K562 (cell line): ENCODE measurements at regions not wholly inside any gene's neighbourhood (a gene's known extent, or its start where the extent isn't known, plus 50 kb on each side); places are given as distances from the start of the nearest gene placed in this dataset.

ENCODE experiments used
- ATAC-seq: fragments of 200-7000 bp; cut with Tn5 transposase; 3 replicates; pipeline ENCODE4 v1.9.1; 2020; ENCODE audit warnings: moderate library complexity
- BruUV-seq: library from RNA; stranded (reverse); fragments of 400-500 nt; replicated peaks from 2 replicates; lab custom pipeline; 2021; lab: Mats Ljungman, UMichigan
- CTCF ChIA-PET: fragments of 300-600 bp; formaldehyde crosslinking; extraction: SDS; loops from one replicate; lab custom pipeline; 2021; ENCODE audit warnings: low intra/inter-chr PET ratio; lab: Yijun Ruan, JAX
- POLR2A ChIA-PET: fragments of 300-600, 350-650 bp; sonication (Branson Sonifier 250); formaldehyde crosslinking; extraction: SDS; loops from one replicate; lab custom pipeline; 2021; ENCODE audit warnings: antibody characterized with exemption, inconsistent platforms; lab: Yijun Ruan, JAX
- DNase-seq, 4 experiments: peaks; one replicate each; pipeline versions ENCODE4 v3.0.0 to v3.0.0-alpha.2; 2011 to 2018; ENCODE audit warnings: low spot score in 3 of 4, mixed read lengths in 3 of 4; ENCODE audit errors: extremely low read depth in 1 of 4
- FAIRE-seq: peaks from 2 replicates; lab custom pipeline; 2011; peaks lifted over from hg19 to GRCh38; lab: Jason Lieb, UNC
- H2AFZ ChIP-seq: 2 replicates; pipeline ENCODE4 v1.6.0; 2011; ENCODE audit warnings: low read depth, low read length, control low read depth, inconsistent platforms
- H3K27ac ChIP-seq: fragments of 200-600 bp; 3 replicates; pipeline ENCODE4 v1.8.0; 2011; ENCODE audit warnings: low read depth, mild to moderate bottlenecking, control low read depth, inconsistent platforms, low read length, moderate library complexity, mixed read lengths; ENCODE audit errors: extremely low read depth
- H3K27me3 ChIP-seq, 2 experiments: fragments of 300-600 bp in 1 of 2; 2 replicates in 1 of 2; 3 replicates in 1 of 2; pipeline versions ENCODE4 v1.6.0 to v1.8.0; 2011; ENCODE audit warnings: inconsistent platforms in 2 of 2, low read length in 2 of 2, mild to moderate bottlenecking in 1 of 2, mixed read lengths in 1 of 2, moderate library complexity in 1 of 2; ENCODE audit not compliant: control insufficient read depth in 2 of 2, insufficient read depth in 2 of 2
- H3K36me3 ChIP-seq: fragments of 300-600 bp; 3 replicates; pipeline ENCODE4 v1.8.0; 2011; ENCODE audit warnings: mild to moderate bottlenecking, low read length, inconsistent platforms; ENCODE audit not compliant: control insufficient read depth, insufficient read depth
- H3K4me1 ChIP-seq, 2 experiments: fragments of 200-600 bp in 1 of 2; replicated peaks in 1 of 2; 2 replicates in 1 of 2; 3 replicates in 1 of 2; pipeline versions ENCODE4 v1.5.1 to v1.8.0; 2011; ENCODE audit warnings: inconsistent platforms in 2 of 2, low read length in 2 of 2, mild to moderate bottlenecking in 1 of 2, mixed read lengths in 1 of 2, moderate library complexity in 1 of 2; ENCODE audit not compliant: control insufficient read depth in 2 of 2, insufficient read depth in 2 of 2
- H3K4me2 ChIP-seq: 2 replicates; pipeline ENCODE4 v1.6.1; 2011; ENCODE audit warnings: low read length, control low read depth, inconsistent platforms, mixed read lengths; ENCODE audit not compliant: insufficient read depth
- H3K4me3 ChIP-seq: fragments of 200-600 bp; sonication (generic), shearing (Covaris generic); 2 replicates; pipeline ENCODE4 v1.5.1; 2016; ENCODE audit warnings: control low read depth, inconsistent platforms
- H3K79me2 ChIP-seq: fragments of 200-600 bp; 3 replicates; pipeline ENCODE4 v1.8.0; 2011; ENCODE audit warnings: low read length, inconsistent platforms; ENCODE audit not compliant: control insufficient read depth, insufficient read depth
- H3K9ac ChIP-seq, 2 experiments: 2 replicates each; pipeline versions ENCODE4 v1.6.0 to v1.6.1; 2011; ENCODE audit warnings: low read depth in 2 of 2, low read length in 2 of 2, control low read depth in 1 of 2, inconsistent platforms in 1 of 2, mild to moderate bottlenecking in 1 of 2, mixed read lengths in 1 of 2; ENCODE audit not compliant: insufficient read depth in 1 of 2
- H3K9me1 ChIP-seq: one replicate; pipeline ENCODE4 v1.6.0; 2011; ENCODE audit warnings: inconsistent platforms, mild to moderate bottlenecking, low read length, moderate library complexity; ENCODE audit not compliant: control insufficient read depth, insufficient read depth
- H3K9me3 ChIP-seq: replicated peaks from 2 replicates; pipeline ENCODE4 v1.5.1; 2011; ENCODE audit warnings: low read depth, low read length, inconsistent platforms; ENCODE audit not compliant: control insufficient read depth, insufficient read depth
- H4K20me1 ChIP-seq: replicated peaks from 2 replicates; pipeline ENCODE4 v1.6.1; 2011; ENCODE audit warnings: low read length, inconsistent platforms, mixed read lengths; ENCODE audit not compliant: control insufficient read depth, insufficient read depth
- CBX2 ChIP-seq: fragments of 200-600 bp; sonication (generic); IDR thresholded peaks from one replicate; pipeline ENCODE4 v1.6.1; 2012; ENCODE audit warnings: mild to moderate bottlenecking, low read length, inconsistent platforms; ENCODE audit not compliant: insufficient read depth, poor library complexity, severe bottlenecking
- HDAC6 ChIP-seq: IDR thresholded peaks from 2 replicates; pipeline ENCODE4 v1.6.1; 2012; ENCODE audit warnings: low read depth, mild to moderate bottlenecking, control low read depth, inconsistent platforms, low read length, moderate library complexity
- IRF2 ChIP-seq: sonication (generic); formaldehyde crosslinking; IDR thresholded peaks from 2 replicates; pipeline ENCODE4 v1.8.1; 2022; ENCODE audit warnings: mild to moderate bottlenecking, missing genetic modification reagents
- KAT8 ChIP-seq: fragments of 450-650 bp; IDR thresholded peaks from 2 replicates; pipeline ENCODE4 v1.6.1; 2016; ENCODE audit warnings: low read depth, mild to moderate bottlenecking
- KLF10 ChIP-seq: fragments of 250-450 bp; sonication (Bioruptor Pico); IDR thresholded peaks from 2 replicates; pipeline ENCODE4 v1.6.1; 2021; ENCODE audit warnings: matching md5 sums
- KLF13 ChIP-seq: fragments of 450-650 bp; IDR thresholded peaks from 2 replicates; pipeline ENCODE4 v1.6.1; 2016; ENCODE audit warnings: missing genetic modification characterization, low read depth, mild to moderate bottlenecking, missing compliant biosample characterization, moderate library complexity, borderline replicate concordance
- NFE2L1 ChIP-seq: fragments of 450-650 bp; IDR thresholded peaks from 2 replicates; pipeline ENCODE4 v1.6.1; 2016; ENCODE audit warnings: missing genetic modification characterization, low read depth, mild to moderate bottlenecking, missing compliant biosample characterization, moderate library complexity, borderline replicate concordance
- PTTG1 ChIP-seq: fragments of 450-650 bp; IDR thresholded peaks from 2 replicates; pipeline ENCODE4 v1.6.1; 2016; ENCODE audit warnings: low read depth, mild to moderate bottlenecking, missing genetic modification characterization, missing compliant biosample characterization
- SIX5 ChIP-seq, 2 experiments: IDR thresholded peaks; 2 replicates each; pipeline ENCODE4 v1.6.1; 2011; ENCODE audit warnings: low read length in 2 of 2, borderline replicate concordance in 1 of 2, low read depth in 1 of 2, mild to moderate bottlenecking in 1 of 2, moderate library complexity in 1 of 2; ENCODE audit not compliant: insufficient read depth in 1 of 2
- SNIP1 ChIP-seq: fragments of 450-650 bp; IDR thresholded peaks from 2 replicates; pipeline ENCODE4 v1.7.1; 2017; ENCODE audit warnings: low read depth, mild to moderate bottlenecking
- ZFX ChIP-seq: sonication (generic); formaldehyde crosslinking; IDR thresholded peaks from 2 replicates; pipeline ENCODE4 v1.8.0; 2022; ENCODE audit warnings: mild to moderate bottlenecking, missing genetic modification reagents, moderate library complexity
- WGBS: fragments of 100-300 bp; shearing (Covaris generic); methylation state at CpG from one replicate; pipeline ENCODE4 v1.1.6; 2016; ENCODE audit warnings: low coverage, mixed read lengths; ENCODE audit not compliant: insufficient coverage; ENCODE audit errors: missing lambda C conversion rate; 5-methylcytosine and 5-hydroxymethylcytosine counted together
- in situ Hi-C: fragments of 300-500 bp; cut with MboI; formaldehyde crosslinking; loops from 4 replicates; pipeline ENCODE4 v1.15.0; 2018; ENCODE audit warnings: inconsistent platforms, mixed read lengths
- intact Hi-C: fragments of 100-400 bp; cut with micrococcal nuclease; formaldehyde crosslinking; loops from 2 replicates; pipeline ENCODE4 v1.14.2; 2022
- TF ChIP-seq, protein P1 (sequence below): fragments of 250-450 bp; sonication (Bioruptor Pico); IDR thresholded peaks from 2 replicates; pipeline ENCODE4 v1.8.0; 2021; ENCODE audit warnings: moderate library complexity, mild to moderate bottlenecking, inconsistent platforms
- TF ChIP-seq, protein P2 (sequence below): fragments of 450-650 bp; formaldehyde crosslinking; IDR thresholded peaks from 2 replicates; pipeline ENCODE4 v1.4.0; 2022; ENCODE audit warnings: missing genetic modification characterization
- TF ChIP-seq, protein P3 (sequence below): sonication (generic); formaldehyde crosslinking; IDR thresholded peaks from 2 replicates; pipeline ENCODE4 v1.8.0; 2022; ENCODE audit warnings: mild to moderate bottlenecking, missing genetic modification reagents
- TF ChIP-seq, protein P4 (sequence below): IDR thresholded peaks from 2 replicates; pipeline ENCODE4 v1.6.1; 2016; ENCODE audit warnings: missing genetic modification characterization, missing compliant biosample characterization

DNA sequence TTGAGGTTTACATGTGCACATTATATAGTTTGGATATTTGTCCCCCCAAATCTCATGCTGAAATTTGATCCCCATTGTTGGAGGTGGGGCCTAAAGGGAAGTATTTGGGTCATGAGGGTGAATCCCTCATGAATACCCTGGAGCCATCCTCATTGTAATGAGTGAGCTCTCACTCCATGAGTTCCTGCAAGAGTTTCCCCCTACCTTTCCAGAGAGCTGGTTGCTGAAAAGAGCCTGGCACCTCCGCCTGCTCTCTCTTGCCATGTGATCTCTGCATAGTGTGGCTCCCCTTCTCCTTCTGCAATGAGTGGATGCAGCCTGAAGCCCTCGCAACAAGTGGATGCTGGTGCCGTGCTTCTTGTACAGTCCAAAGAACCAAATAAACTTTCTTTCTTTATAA, 234.3 kb upstream of the DIO2 start:
- FAIRE-seq (no peak), ATAC-seq (no peak), DNase-seq (no peak)
- Histone ChIP-seq H2AFZ (no peak overlapping the region), H3K9ac (no peak overlapping the region), H3K36me3 (no peaks in the 10 kb centered on the region), H3K27ac (no peak overlapping the region), H3K79me2 (no peaks in the 10 kb centered on the region), H3K9me1 (no peaks in the 10 kb centered on the region), H3K4me3 (no peak overlapping the region), H3K4me2 (no peak overlapping the region), H3K9me3 (no peaks in the 10 kb centered on the region), H4K20me1 (no peaks in the 10 kb centered on the region), H3K27me3 (no peaks in the 10 kb centered on the region), H3K4me1 (no peaks in the 10 kb centered on the region)
- BruUV-seq: no TSS peak
- ChIA-PET CTCF (no interaction called here), POLR2A (no interaction called here)
- intact Hi-C loops: no loop called here
- in situ Hi-C loops: no loop called here
- WGBS: 0% methylated on average over 3 of the region's 3 CpGs
- TF ChIP-seq, protein P1, sequence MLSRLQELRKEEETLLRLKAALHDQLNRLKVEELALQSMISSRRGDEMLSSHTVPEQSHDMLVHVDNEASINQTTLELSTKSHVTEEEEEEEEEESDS (CRISPR knock-in tag): no peak
- TF ChIP-seq IRF2 (CRISPR knock-in tag) (no peak), ZFX (no peak), SNIP1 (no peak), PTTG1 (tag) (no peak), HDAC6 (no peak), KLF13 (no peak), SIX5 (IDR thresholded peaks at IDR 0.05; ENCODE audit: borderline replicate concordance in 1 of 2, insufficient read depth in 1 of 2, low read depth in 1 of 2, low read length in 2 of 2) (no peak), KAT8 (no peak), KLF10 (no peak), NFE2L1 (tag) (no peak), CBX2 (no peak)
- TF ChIP-seq, protein P2, sequence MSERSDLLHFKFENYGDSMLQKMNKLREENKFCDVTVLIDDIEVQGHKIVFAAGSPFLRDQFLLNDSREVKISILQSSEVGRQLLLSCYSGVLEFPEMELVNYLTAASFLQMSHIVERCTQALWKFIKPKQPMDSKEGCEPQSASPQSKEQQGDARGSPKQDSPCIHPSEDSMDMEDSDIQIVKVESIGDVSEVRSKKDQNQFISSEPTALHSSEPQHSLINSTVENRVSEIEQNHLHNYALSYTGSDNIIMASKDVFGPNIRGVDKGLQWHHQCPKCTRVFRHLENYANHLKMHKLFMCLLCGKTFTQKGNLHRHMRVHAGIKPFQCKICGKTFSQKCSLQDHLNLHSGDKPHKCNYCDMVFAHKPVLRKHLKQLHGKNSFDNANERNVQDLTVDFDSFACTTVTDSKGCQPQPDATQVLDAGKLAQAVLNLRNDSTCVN: no peak
- TF ChIP-seq, protein P3, sequence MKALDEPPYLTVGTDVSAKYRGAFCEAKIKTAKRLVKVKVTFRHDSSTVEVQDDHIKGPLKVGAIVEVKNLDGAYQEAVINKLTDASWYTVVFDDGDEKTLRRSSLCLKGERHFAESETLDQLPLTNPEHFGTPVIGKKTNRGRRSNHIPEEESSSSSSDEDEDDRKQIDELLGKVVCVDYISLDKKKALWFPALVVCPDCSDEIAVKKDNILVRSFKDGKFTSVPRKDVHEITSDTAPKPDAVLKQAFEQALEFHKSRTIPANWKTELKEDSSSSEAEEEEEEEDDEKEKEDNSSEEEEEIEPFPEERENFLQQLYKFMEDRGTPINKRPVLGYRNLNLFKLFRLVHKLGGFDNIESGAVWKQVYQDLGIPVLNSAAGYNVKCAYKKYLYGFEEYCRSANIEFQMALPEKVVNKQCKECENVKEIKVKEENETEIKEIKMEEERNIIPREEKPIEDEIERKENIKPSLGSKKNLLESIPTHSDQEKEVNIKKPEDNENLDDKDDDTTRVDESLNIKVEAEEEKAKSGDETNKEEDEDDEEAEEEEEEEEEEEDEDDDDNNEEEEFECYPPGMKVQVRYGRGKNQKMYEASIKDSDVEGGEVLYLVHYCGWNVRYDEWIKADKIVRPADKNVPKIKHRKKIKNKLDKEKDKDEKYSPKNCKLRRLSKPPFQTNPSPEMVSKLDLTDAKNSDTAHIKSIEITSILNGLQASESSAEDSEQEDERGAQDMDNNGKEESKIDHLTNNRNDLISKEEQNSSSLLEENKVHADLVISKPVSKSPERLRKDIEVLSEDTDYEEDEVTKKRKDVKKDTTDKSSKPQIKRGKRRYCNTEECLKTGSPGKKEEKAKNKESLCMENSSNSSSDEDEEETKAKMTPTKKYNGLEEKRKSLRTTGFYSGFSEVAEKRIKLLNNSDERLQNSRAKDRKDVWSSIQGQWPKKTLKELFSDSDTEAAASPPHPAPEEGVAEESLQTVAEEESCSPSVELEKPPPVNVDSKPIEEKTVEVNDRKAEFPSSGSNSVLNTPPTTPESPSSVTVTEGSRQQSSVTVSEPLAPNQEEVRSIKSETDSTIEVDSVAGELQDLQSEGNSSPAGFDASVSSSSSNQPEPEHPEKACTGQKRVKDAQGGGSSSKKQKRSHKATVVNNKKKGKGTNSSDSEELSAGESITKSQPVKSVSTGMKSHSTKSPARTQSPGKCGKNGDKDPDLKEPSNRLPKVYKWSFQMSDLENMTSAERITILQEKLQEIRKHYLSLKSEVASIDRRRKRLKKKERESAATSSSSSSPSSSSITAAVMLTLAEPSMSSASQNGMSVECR (CRISPR knock-in tag): no peak
- TF ChIP-seq, protein P4, sequence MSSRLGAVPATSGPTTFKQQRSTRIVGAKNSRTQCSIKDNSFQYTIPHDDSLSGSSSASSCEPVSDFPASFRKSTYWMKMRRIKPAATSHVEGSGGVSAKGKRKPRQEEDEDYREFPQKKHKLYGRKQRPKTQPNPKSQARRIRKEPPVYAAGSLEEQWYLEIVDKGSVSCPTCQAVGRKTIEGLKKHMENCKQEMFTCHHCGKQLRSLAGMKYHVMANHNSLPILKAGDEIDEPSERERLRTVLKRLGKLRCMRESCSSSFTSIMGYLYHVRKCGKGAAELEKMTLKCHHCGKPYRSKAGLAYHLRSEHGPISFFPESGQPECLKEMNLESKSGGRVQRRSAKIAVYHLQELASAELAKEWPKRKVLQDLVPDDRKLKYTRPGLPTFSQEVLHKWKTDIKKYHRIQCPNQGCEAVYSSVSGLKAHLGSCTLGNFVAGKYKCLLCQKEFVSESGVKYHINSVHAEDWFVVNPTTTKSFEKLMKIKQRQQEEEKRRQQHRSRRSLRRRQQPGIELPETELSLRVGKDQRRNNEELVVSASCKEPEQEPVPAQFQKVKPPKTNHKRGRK (tag): no peak
